Loucy (cell line): ENCODE measurements at regions not wholly inside any gene's neighbourhood (a gene's known extent, or its start where the extent isn't known, plus 50 kb on each side); places are given as distances from the start of the nearest gene placed in this dataset.
"Not testable (repeated sequence)": the region's sequence is repeated elsewhere in the genome, so short reads cannot be mapped to it uniquely, and the experiment has no call there.

ENCODE experiments used
- EZH2phosphoT487 ChIP-seq: fragments of 200-600 bp; IDR thresholded peaks from 2 replicates; pipeline ENCODE4 v1.6.1; 2018; ENCODE audit warnings: antibody characterized with exemption, mild to moderate bottlenecking, moderate library complexity, borderline replicate concordance
- TF ChIP-seq, protein P1 (sequence below): fragments of 200-600 bp; sonication (generic); conservative IDR thresholded peaks from 2 replicates; pipeline ENCODE4 v1.5.1; 2014; ENCODE audit warnings: mild to moderate bottlenecking, antibody characterized with exemption, low read length

DNA sequence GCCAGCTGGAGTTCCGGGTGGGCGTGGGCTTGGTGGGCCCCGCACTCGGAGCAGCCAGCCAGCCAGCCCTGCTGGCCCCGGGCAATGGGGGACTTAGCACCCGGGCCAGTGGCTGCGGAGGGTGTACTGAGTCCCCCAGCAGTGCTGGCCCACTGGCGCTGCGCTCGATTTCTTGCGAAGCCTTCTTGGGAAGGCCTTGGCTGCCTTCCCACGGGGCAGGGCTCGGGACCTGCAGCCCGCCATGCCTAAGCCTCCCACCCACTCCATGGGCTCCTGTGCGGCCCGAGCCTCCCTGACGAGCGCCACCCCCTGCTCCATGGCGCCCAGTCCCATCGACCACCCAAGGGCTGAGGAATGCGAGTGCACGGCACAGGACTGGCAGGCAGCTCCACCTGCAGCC lies 321.6 kb downstream of the SH2D4B start:
- TF ChIP-seq, protein P1, sequence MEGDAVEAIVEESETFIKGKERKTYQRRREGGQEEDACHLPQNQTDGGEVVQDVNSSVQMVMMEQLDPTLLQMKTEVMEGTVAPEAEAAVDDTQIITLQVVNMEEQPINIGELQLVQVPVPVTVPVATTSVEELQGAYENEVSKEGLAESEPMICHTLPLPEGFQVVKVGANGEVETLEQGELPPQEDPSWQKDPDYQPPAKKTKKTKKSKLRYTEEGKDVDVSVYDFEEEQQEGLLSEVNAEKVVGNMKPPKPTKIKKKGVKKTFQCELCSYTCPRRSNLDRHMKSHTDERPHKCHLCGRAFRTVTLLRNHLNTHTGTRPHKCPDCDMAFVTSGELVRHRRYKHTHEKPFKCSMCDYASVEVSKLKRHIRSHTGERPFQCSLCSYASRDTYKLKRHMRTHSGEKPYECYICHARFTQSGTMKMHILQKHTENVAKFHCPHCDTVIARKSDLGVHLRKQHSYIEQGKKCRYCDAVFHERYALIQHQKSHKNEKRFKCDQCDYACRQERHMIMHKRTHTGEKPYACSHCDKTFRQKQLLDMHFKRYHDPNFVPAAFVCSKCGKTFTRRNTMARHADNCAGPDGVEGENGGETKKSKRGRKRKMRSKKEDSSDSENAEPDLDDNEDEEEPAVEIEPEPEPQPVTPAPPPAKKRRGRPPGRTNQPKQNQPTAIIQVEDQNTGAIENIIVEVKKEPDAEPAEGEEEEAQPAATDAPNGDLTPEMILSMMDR = not testable (repeated sequence)
- TF ChIP-seq EZH2phosphoT487 = not testable (repeated sequence)
